Astrocyte of the cerebellum (primary cell): ENCODE measurements at regions not wholly inside any gene's neighbourhood (a gene's known extent, or its start where the extent isn't known, plus 50 kb on each side); places are given as distances from the start of the nearest gene placed in this dataset.
"Not testable (repeated sequence)": the region's sequence is repeated elsewhere in the genome, so short reads cannot be mapped to it uniquely, and the experiment has no call there.

Experiments
- DNase-seq: peaks from one replicate; pipeline ENCODE4 v3.0.0-alpha.2; 2011; ENCODE audit warnings: low read depth
- H3K4me3 ChIP-seq: 2 replicates; pipeline ENCODE4 v1.5.1; 2011; ENCODE audit warnings: mild to moderate bottlenecking, low read depth, low read length, moderate library complexity
- in situ Hi-C: cut with HindIII; loops from 2 replicates; pipeline ENCODE4 v1.10.0; 2017; ENCODE audit warnings: low sequenced_read_pairs

DNA sequence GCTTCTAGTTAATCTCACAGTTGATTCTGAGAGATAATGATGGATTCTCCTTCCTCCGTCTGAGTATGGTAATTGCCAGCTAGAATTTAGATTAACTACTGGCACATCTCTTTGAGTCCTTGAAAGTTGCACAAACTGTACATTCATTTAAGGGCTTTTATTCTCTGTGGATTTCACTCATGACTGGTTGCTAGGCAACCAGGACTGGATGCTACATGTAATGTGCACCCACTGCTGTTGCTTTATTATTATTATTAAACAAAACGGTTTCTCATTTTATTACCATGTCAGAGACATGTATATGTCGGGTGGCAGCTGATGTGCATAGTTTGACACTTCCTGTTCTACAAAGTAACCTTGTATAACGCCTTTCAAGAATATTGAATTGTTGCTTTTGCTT is 1882.8 kb downstream of the KHDRBS2 start:
- DNase-seq, in situ Hi-C loops, H3K4me3 ChIP-seq: not testable (repeated sequence)

DNA sequence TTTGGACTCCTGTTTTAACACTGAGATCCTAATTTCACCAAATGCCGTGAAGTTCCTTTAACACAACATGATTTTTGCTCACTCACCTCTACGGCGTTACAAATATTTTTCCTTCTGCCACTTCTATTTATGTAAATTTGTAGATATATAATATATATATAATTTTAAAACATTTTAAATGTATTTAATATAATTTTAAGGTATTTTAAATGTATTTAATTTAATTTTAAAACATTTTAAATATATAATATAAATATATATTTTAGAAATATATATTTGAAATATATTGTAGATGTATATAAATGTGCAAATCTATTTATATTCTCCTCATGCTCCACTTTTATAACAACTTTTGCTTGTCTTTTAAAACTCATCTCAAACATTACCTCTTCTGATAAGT is 1883.5 kb downstream of the KHDRBS2 start:
- H3K4me3 ChIP-seq, DNase-seq, in situ Hi-C loops: not testable (repeated sequence)

DNA sequence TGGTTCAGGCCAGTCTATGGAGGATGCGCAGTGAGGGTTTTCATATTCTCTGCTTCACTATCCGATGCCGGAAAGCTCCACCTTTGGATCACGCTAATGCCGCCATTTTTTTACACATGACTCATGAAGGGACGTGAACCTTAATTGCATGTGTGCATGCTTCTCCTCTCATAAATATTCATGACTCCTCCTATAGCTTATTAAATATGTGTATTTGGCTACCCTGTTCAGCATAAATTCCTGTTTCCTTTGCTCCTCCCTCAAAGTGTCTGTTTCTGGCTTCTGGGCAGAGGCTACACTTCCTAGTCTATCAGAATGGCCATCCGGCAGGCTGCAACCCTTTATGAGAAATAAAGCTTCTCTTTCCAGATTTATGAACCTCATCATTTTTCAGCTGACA is 1890.8 kb downstream of the KHDRBS2 start:
- in situ Hi-C loops, H3K4me3 ChIP-seq, DNase-seq: not testable (repeated sequence)

DNA sequence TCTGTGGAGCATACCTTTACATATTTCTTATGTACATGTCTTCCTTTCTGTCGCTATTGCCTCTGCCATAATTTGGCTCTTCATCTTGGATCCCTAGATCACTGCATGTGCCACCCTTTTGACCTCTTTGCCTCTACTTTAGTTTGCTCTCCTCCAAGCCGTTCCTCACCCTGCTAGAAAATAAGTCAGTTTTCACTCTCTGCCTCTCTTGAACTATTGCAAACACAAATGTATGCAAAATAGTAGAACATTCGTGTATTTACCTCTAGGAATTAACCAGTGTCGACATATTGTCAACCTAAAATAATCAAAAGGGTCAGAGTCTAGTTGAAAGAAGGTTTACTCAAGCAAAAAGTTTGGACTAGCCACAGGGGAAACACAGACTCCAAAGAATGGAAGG is 1893.1 kb downstream of the KHDRBS2 start:
- DNase-seq, H3K4me3 ChIP-seq, in situ Hi-C loops: not testable (repeated sequence)

DNA sequence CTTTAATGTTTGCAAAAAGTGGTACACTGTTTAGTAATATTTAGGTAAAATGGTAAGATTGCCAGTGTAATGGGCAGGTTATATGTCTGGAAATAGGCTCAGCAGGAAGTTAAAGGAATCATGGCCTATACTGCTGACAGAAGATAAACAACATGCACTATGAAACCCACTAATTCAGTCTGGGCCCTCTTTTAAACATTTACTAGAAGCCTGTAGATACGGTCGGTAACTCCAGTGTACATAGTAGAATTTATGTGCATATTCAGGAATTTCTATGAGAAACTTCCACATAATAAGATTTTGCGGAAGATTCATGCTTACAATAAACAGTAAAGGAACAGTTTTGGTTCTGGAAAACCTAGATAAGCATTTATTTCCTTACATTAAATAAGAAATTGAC is 1896.9 kb downstream of the KHDRBS2 start:
- in situ Hi-C loops, DNase-seq, H3K4me3 ChIP-seq: not testable (repeated sequence)

DNA sequence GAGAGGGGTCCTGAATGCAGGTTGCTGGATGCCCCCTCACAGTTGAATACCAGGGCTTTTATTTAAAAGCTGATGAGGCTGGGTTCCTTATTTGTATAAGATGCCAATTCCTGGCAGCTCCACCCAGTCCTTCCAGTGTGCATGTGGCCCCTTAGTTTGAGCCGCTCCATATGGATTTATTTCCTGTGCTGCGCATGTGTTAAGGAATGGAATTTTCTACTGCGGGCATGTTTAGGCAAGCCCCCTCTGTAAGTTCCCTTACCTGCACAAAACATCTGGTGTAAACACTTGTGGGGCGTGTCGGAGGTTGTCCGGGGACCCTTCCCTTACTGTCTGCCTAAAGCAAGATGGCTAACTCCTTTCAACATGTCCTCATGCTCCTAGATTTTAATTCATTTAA is 1901.4 kb downstream of the KHDRBS2 start:
- in situ Hi-C loops, DNase-seq, H3K4me3 ChIP-seq: not testable (repeated sequence)

DNA sequence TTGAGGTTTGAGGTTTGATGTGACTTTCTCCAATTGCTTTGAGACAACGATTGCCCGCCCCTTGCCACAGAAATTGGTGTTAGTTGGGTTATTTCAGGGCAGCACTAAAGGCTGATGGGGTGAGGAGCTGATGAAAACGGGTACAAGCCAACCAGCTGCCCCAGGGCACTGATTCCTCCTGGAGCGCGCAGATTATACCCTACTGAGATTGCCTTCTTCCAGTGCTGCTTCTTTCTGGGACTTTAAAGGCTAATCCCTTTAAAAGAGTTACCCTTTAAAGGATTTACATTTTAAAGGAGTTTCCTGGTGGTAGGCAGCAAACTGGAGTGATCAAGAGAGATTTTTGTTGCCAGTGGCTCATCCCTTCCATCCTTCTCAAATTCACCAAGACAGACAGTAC is 1903.3 kb downstream of the KHDRBS2 start:
- H3K4me3 ChIP-seq, DNase-seq, in situ Hi-C loops: not testable (repeated sequence)

DNA sequence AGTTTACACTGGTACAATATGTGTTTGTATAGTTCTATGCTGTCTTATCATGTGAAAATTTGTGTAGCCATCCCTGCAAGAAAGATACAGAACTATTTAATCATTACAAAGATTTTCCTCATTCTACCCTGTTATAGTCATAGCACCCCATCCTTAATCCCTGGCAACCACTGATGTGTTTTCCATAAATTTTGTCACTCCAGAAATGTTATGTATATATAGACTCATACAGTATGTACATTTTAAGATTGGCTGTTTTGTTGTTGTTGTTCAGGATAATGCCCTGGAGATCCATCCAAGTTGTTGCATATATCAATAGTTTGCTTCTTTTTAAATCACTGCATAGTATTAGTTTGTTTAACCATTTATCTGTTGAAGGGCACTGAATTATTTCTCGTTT is 1911.9 kb downstream of the KHDRBS2 start:
- in situ Hi-C loops, DNase-seq, H3K4me3 ChIP-seq: not testable (repeated sequence)

DNA sequence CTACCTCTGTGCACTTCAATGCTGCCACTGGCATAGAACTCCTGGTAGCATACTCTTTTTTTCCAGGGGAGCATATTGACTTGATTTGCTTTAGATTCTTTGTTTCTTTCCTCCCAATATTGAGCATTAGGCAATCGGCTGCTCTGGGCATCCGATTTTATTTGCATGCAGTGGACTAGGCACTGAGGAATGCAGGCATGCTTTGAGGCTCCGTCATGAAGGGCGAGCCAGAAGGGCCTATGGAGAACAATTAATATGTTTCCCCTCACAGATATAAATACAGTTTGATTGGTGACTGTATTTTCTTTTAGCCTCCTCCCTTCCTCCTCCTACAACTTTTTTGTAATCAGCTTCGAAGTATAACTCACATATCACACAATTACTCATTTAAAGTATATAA is 1918.2 kb downstream of the KHDRBS2 start:
- in situ Hi-C loops, H3K4me3 ChIP-seq, DNase-seq: not testable (repeated sequence)

DNA sequence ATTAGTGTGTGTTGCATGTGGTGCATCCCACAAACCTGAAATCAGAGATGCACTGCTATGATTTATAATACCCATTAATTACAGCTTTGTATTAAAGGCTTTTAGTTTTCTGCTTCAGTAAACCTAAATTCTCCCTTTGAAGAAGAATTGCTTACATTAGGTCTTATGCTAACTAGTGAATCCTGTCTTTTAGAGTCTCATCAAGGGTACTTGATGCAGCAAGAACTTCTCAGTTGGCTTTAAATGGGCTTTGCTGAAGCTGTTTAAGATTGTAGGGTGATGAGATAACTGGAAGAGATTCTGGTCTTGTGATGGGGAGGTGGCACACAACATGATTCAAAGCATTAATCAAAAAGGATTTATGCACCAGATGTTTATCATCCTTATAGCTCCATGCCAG is 1920.1 kb downstream of the KHDRBS2 start:
- in situ Hi-C loops, DNase-seq, H3K4me3 ChIP-seq: not testable (repeated sequence)

DNA sequence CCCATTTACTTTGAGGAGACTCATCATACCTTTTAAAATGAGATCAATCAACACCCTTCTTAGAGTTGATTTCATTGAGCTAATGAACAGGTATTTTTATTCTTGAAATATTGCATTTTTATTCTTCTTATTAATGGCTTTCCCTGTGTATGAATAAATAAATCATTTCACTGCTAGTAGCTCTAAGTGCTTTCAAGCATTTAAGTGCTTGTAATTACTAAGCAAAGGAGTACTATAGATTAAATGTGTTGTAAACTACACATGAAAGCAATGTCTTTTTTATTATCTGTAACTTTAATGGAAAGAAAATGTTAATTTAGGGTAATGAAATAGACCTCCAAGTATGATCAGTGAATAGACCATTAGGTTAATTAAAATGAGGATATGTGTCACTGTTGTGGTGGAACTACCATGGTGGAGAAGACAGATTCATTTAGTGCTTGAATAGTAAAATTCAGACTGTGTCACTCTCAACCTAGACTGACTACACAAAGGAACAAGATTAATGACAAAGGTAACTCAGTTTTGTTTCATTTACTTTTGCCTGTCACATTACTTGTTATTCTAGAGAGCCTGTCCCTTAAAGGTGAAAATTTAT is 1943.5 kb downstream of the KHDRBS2 start:
- in situ Hi-C loops, DNase-seq, H3K4me3 ChIP-seq: not testable (repeated sequence)

DNA sequence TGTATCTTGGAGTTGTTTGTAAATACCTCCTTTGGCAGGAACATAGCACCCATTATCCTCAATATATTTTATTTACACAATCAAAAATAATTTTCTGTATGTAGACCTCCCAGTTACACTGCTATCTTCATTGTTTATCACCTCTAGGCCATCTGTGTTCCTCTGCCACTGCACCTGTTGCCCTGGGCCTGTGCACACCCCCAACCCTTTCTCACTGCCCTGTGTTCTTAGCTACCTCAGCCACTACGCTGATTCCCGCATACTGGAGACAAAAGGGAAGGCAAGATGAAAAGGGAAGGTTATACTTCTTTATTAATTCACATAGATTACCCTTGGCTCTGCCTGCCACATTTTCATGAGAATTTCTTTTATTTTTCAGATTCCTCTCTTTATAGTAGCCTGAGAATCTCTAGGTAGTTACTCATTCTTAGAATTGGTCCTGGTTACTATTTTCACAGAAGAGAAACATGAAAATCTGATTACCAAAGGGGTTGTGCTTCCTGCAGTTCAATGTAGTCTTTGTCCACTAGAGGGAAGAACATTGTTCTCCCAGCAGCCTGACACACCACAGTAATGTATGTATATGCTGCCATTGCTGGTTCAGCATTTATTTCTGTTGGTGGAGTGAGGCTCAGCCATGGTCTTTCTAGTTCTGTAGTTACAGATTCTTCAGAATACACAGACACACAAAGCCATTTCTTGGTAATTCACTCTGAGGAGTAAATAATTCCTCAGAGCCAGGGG is 1947.5 kb downstream of the KHDRBS2 start:
- H3K4me3 ChIP-seq, in situ Hi-C loops, DNase-seq: not testable (repeated sequence)

DNA sequence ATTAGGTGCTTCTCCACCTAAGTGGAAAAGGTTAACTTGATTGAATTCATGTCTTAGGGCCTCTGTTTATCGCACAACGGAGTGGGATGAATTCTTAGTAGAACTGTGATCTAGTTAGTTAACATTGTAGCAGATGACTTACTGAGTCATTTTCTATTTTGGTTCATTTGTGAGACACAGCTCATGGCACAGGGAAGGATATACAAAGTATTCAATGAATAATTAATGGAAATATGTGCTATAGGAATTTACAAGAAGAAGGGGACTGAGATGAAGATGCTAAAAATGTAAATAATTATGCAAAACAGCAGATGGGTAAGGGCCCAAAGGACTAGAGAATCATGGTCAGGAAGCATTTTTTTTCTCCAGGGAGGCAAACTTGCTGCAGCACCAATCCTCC is 1950.9 kb downstream of the KHDRBS2 start:
- in situ Hi-C loops, H3K4me3 ChIP-seq, DNase-seq: not testable (repeated sequence)

DNA sequence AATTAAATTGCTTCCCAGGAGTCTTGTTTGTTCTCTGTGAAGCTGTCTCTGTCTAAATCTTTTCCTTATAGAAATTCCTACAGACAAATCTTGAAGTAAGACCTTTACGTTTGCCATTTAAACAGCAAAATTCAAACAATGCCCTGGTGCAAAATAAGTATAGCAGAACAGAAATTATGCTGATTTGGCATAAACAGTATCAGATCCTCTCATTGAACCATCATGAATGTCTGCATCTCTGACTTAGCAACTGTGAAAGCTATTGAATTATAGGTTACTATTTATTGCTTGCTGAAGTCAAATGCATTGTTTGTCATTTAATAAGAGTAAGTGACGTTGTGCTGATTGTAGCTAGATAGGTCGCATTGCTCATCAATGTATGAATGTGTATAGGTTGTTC is 1952.3 kb downstream of the KHDRBS2 start:
- in situ Hi-C loops, H3K4me3 ChIP-seq, DNase-seq: not testable (repeated sequence)

DNA sequence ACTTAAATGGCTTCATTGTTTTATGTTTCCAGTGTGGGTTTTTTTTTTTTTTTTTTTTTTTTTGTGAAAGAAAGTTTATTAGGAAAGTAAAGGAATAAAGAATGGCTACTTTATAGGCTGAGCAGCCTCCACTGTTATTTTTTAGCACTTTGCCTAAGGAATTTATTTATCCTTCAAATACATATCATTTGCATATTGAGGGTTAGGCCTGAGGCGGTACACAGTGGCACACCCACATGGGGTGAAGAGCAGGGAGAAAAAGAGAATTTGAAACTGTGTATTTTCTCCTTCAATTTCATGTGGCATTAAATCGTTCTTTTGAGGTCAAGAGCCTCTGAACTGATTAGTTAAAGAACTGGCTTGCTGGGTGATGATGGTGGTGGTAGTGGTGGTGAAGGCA is 1977.1 kb downstream of the KHDRBS2 start:
- in situ Hi-C loops, DNase-seq, H3K4me3 ChIP-seq: not testable (repeated sequence)
